Bronchial epithelial cell (primary cell): ENCODE measurements at regions not wholly inside any gene's neighbourhood (a gene's known extent, or its start where the extent isn't known, plus 50 kb on each side); places are given as distances from the start of the nearest gene placed in this dataset.

Source experiments
- DNase-seq: peaks from one replicate; pipeline ENCODE4 v3.0.0-alpha.2; 2010; ENCODE audit warnings: low read depth
- FAIRE-seq: peaks from 2 replicates; lab custom pipeline; 2011; peaks lifted over from hg19 to GRCh38; lab: Jason Lieb, UNC
- H3K27me3 ChIP-seq: 2 replicates; pipeline ENCODE4 v1.5.1; 2011; ENCODE audit warnings: low read length; ENCODE audit not compliant: control insufficient read depth, insufficient read depth
- H3K36me3 ChIP-seq: 2 replicates; pipeline ENCODE4 v1.5.1; 2011; ENCODE audit warnings: low read length; ENCODE audit not compliant: control insufficient read depth, insufficient read depth
- H3K4me3 ChIP-seq: 2 replicates; pipeline ENCODE4 v1.5.1; 2011; ENCODE audit warnings: mild to moderate bottlenecking, low read depth, low read length, control low read depth
- CTCF ChIP-seq: IDR thresholded peaks from 2 replicates; pipeline ENCODE4 v1.5.1; 2011; ENCODE audit warnings: mild to moderate bottlenecking, moderate library complexity, low read length, control low read depth, inconsistent platforms; ENCODE audit not compliant: insufficient read depth, severe bottlenecking

GRCh38 chr5:120256376-120256775, 207.7 kb upstream of the PRR16 start:
- Histone ChIP-seq H3K4me3 (no peak overlapping the region), H3K27me3 (no peaks in the 10 kb centered on the region), H3K36me3 (no peaks in the 10 kb centered on the region)
- FAIRE-seq (no peak), DNase-seq (no peak)
- TF ChIP-seq CTCF, result no peak

GRCh38 chr5:120257358-120257971, 206.6 kb upstream of the PRR16 start:
- DNase-seq (no peak), FAIRE-seq (no peak)
- H3K4me3 ChIP-seq, result no peak overlapping the region
- H3K27me3 ChIP-seq, result no peaks in the 10 kb centered on the region
- H3K36me3 ChIP-seq, result no peaks in the 10 kb centered on the region
- no peak for TF ChIP-seq CTCF

GRCh38 chr5:120258123-120258522, 206.0 kb upstream of the PRR16 start:
- Histone ChIP-seq H3K27me3 (no peaks in the 10 kb centered on the region), H3K4me3 (no peak overlapping the region), H3K36me3 (no peaks in the 10 kb centered on the region)
- TF ChIP-seq CTCF, result no peak
- no peak for FAIRE-seq
- no peak for DNase-seq

- no peak for FAIRE-seq
- no peak for TF ChIP-seq CTCF
- no peak for DNase-seq
- Histone ChIP-seq H3K27me3 (no peaks in the 10 kb centered on the region), H3K4me3 (no peak overlapping the region), H3K36me3 (no peaks in the 10 kb centered on the region)
Measured at GRCh38 chr5:120260651-120261050, 203.4 kb upstream of the PRR16 start.

- no peaks in the 10 kb centered on the region for H3K36me3 ChIP-seq
- no peak for TF ChIP-seq CTCF
- no peak for DNase-seq
- H3K27me3 ChIP-seq, result no peaks in the 10 kb centered on the region
- FAIRE-seq, result no peak
- H3K4me3 ChIP-seq, result no peak overlapping the region
Measured at GRCh38 chr5:120270498-120270897, 193.6 kb upstream of the PRR16 start.

- DNase-seq (peak; percentile 83), FAIRE-seq (no peak)
- no peaks in the 10 kb centered on the region for H3K27me3 ChIP-seq
- H3K4me3 ChIP-seq, result no peak overlapping the region
- TF ChIP-seq CTCF, result no peak
- no peaks in the 10 kb centered on the region for H3K36me3 ChIP-seq
Measured at GRCh38 chr5:120293796-120294195, 170.3 kb upstream of the PRR16 start.
